Tibial nerve (tissue), 4 donors: ENCODE measurements at regions not wholly inside any gene's neighbourhood (a gene's known extent, or its start where the extent isn't known, plus 50 kb on each side); places are given as distances from the start of the nearest gene placed in this dataset.

Source experiments
- DNase-seq, 2 donors: peaks; one replicate each; pipeline ENCODE4 v3.0.0-alpha.2; 2019; ENCODE audit warnings: low spot score in 2 of 2
- H3K27ac ChIP-seq, 4 donors: fragments of 200-600 bp; sonication (generic) in 3 of 4; one replicate each; pipeline ENCODE4 v1.5.1; 2017 to 2019; ENCODE audit warnings: mild to moderate bottlenecking in 1 of 4
- H3K27me3 ChIP-seq, 2 donors: fragments of 200-600 bp; sonication (generic) in 1 of 2; one replicate each; pipeline versions ENCODE4 v1.5.1 to v1.6.0; 2017 to 2019
- H3K36me3 ChIP-seq, 3 donors: fragments of 200-600 bp; sonication (generic); one replicate each; pipeline ENCODE4 v1.5.1; 2018 to 2019
- H3K4me1 ChIP-seq, 4 donors: fragments of 200-600 bp; sonication (generic) in 3 of 4; one replicate each; pipeline ENCODE4 v1.5.1; 2017 to 2019
- H3K4me3 ChIP-seq, 4 donors: fragments of 200-600 bp; sonication (generic) in 3 of 4; one replicate each; pipeline ENCODE4 v1.5.1; 2017 to 2019; ENCODE audit warnings: mild to moderate bottlenecking in 1 of 4, moderate library complexity in 1 of 4
- H3K9me3 ChIP-seq, 4 donors: fragments of 200-600 bp; sonication (generic) in 3 of 4; one replicate each; pipeline ENCODE4 v1.5.1; 2017 to 2019
- CTCF ChIP-seq, 5 experiments: fragments of 200-600 bp in 3 of 5; fragments of 450-650 bp in 2 of 5; sonication (generic) in 3 of 5; IDR thresholded peaks; one replicate each; pipeline ENCODE4 v1.5.1; 2016 to 2019; ENCODE audit warnings: antibody characterized with exemption in 5 of 5, mild to moderate bottlenecking in 3 of 5, moderate library complexity in 2 of 5
- EP300 ChIP-seq, 2 donors: sonication (generic); formaldehyde crosslinking; IDR thresholded peaks; one replicate each; pipeline ENCODE4 v1.6.1; 2017; ENCODE audit warnings: antibody characterized with exemption in 2 of 2, mild to moderate bottlenecking in 1 of 2
- POLR2A ChIP-seq, 2 donors: fragments of 450-650 bp; IDR thresholded peaks; one replicate each; pipeline ENCODE4 v1.6.1; 2017; ENCODE audit warnings: antibody characterized with exemption in 2 of 2, mild to moderate bottlenecking in 2 of 2, moderate library complexity in 2 of 2
- WGBS, 2 donors: methylation state at CpG; one replicate each; pipeline ENCODE4 v1.1.5; 2018; 5-methylcytosine and 5-hydroxymethylcytosine counted together

- no peaks in the 10 kb centered on the region for H3K36me3 ChIP-seq
- H3K4me3 ChIP-seq: no peak overlapping the region
- TF ChIP-seq CTCF (IDR thresholded peaks at IDR 0.05): no peak
- no peak overlapping the region for H3K27ac ChIP-seq
- no peaks in the 10 kb centered on the region for H3K4me1 ChIP-seq
- WGBS, 2 donors: 77 to 78% methylated on average over 3 of the region's 3 CpGs
- no peaks in the 10 kb centered on the region for H3K27me3 ChIP-seq
- no peak for DNase-seq
- no peaks in the 10 kb centered on the region for H3K9me3 ChIP-seq
Observed at GRCh38 chr9:108631496-108632285, 224.1 kb downstream of the ACTL7B start.

GRCh38 chr9:108628316-108628715 lies 227.5 kb downstream of the ACTL7B start:
- no peaks in the 10 kb centered on the region for H3K9me3 ChIP-seq
- no peaks in the 10 kb centered on the region for H3K27me3 ChIP-seq
- no peak for DNase-seq
- H3K27ac ChIP-seq: no peak overlapping the region
- H3K4me3 ChIP-seq: no peak overlapping the region
- TF ChIP-seq POLR2A (IDR thresholded peaks at IDR 0.05) (no peak), EP300 (IDR thresholded peaks at IDR 0.05) (no peak), CTCF (IDR thresholded peaks at IDR 0.05) (no peak)
- no peaks in the 10 kb centered on the region for H3K4me1 ChIP-seq
- no peaks in the 10 kb centered on the region for H3K36me3 ChIP-seq

GRCh38 chr9:108626743-108627142 lies 229.0 kb downstream of the ACTL7B start:
- H3K36me3 ChIP-seq: no peaks in the 10 kb centered on the region
- no peaks in the 10 kb centered on the region for H3K4me1 ChIP-seq
- H3K4me3 ChIP-seq: no peak overlapping the region
- WGBS, 2 donors: 96% methylated on average over 19 of the region's 19 CpGs
- no peak for DNase-seq
- H3K27ac ChIP-seq: no peak overlapping the region
- no peaks in the 10 kb centered on the region for H3K9me3 ChIP-seq
- TF ChIP-seq POLR2A (IDR thresholded peaks at IDR 0.05): no peak
- no peak for TF ChIP-seq CTCF (IDR thresholded peaks at IDR 0.05)
- TF ChIP-seq EP300 (IDR thresholded peaks at IDR 0.05): no peak
- no peaks in the 10 kb centered on the region for H3K27me3 ChIP-seq

- no peaks in the 10 kb centered on the region for H3K4me1 ChIP-seq
- no peaks in the 10 kb centered on the region for H3K27me3 ChIP-seq
- no peak for TF ChIP-seq EP300 (IDR thresholded peaks at IDR 0.05)
- TF ChIP-seq POLR2A (IDR thresholded peaks at IDR 0.05): no peak
- TF ChIP-seq CTCF (IDR thresholded peaks at IDR 0.05): no peak
- DNase-seq: no peak
- H3K9me3 ChIP-seq: no peaks in the 10 kb centered on the region
- H3K36me3 ChIP-seq: no peaks in the 10 kb centered on the region
- H3K4me3 ChIP-seq: no peak overlapping the region
- WGBS, 2 donors: 67 to 68% methylated on average over 3 of the region's 3 CpGs
- H3K27ac ChIP-seq: no peak overlapping the region
Observed at GRCh38 chr9:108621991-108622855, 233.6 kb downstream of the ACTL7B start.

GRCh38 chr9:108620767-108621166 lies 235.0 kb downstream of the ACTL7B start:
- H3K27ac ChIP-seq: no peak overlapping the region
- no peaks in the 10 kb centered on the region for H3K36me3 ChIP-seq
- no peaks in the 10 kb centered on the region for H3K9me3 ChIP-seq
- no peaks in the 10 kb centered on the region for H3K4me1 ChIP-seq
- H3K4me3 ChIP-seq: no peak overlapping the region
- WGBS, 2 donors: 55 to 57% methylated on average over 2 of the region's 2 CpGs
- no peak for DNase-seq
- no peak for TF ChIP-seq POLR2A (IDR thresholded peaks at IDR 0.05)
- no peak for TF ChIP-seq CTCF (IDR thresholded peaks at IDR 0.05)
- TF ChIP-seq EP300 (IDR thresholded peaks at IDR 0.05): no peak
- H3K27me3 ChIP-seq: no peaks in the 10 kb centered on the region
